Subcutaneous abdominal adipose tissue (tissue), 5 donors: ENCODE measurements at regions not wholly inside any gene's neighbourhood (a gene's known extent, or its start where the extent isn't known, plus 50 kb on each side); places are given as distances from the start of the nearest gene placed in this dataset.

Experiments
- H3K27ac ChIP-seq: one replicate; pipeline ENCODE4 v1.7.0; 2013; ENCODE audit warnings: low read depth, mild to moderate bottlenecking, inconsistent platforms, low read length, moderate library complexity
- H3K27me3 ChIP-seq, 5 donors: one replicate each; pipeline ENCODE4 v1.7.0; 2013; ENCODE audit warnings: low read length in 5 of 5, inconsistent platforms in 1 of 5; ENCODE audit not compliant: control insufficient read depth in 5 of 5, insufficient read depth in 4 of 5
- H3K36me3 ChIP-seq, 5 donors: one replicate each; pipeline ENCODE4 v1.7.0; 2013; ENCODE audit warnings: low read length in 5 of 5; ENCODE audit not compliant: control insufficient read depth in 5 of 5, insufficient read depth in 5 of 5
- H3K4me1 ChIP-seq, 5 donors: one replicate each; pipeline ENCODE4 v1.7.0; 2013; ENCODE audit warnings: low read length in 5 of 5, mild to moderate bottlenecking in 3 of 5, moderate library complexity in 1 of 5; ENCODE audit not compliant: control insufficient read depth in 5 of 5, insufficient read depth in 5 of 5
- H3K4me3 ChIP-seq, 5 donors: one replicate each; pipeline ENCODE4 v1.7.0; 2013; ENCODE audit warnings: low read length in 5 of 5, low read depth in 1 of 5
- H3K9ac ChIP-seq, 5 donors: one replicate each; pipeline ENCODE4 v1.7.0; 2013; ENCODE audit warnings: low read length in 5 of 5, mild to moderate bottlenecking in 4 of 5, moderate library complexity in 3 of 5
- H3K9me3 ChIP-seq, 5 donors: one replicate each; pipeline ENCODE4 v1.7.0; 2013; ENCODE audit warnings: low read length in 5 of 5; ENCODE audit not compliant: control insufficient read depth in 5 of 5
- donor health status: healthy.
- donor health status: healthy.
- donor health status: healthy.
- donor health status: healthy.
- donor health status: healthy.

DNA sequence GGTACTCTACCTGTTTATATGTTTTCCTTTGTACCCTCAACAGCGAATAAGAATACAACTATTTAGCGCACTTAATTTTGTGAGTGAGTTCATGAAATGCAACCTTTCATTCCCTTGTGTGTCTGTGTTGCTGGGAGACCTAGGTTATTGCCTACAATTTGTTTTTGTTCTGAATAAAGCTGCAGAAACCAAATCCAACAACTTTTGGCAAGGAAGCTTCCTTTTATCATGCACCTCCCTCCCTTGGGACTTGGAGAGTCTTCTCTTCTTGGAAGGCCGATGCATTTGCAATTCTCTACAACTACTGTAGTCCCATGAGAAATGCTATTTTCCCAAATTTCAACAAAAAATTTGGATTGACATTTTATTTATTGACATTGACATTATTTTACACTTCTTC, 1002.4 kb upstream of the CADM2 start:
- H3K4me3 ChIP-seq: no peak overlapping the region
- no peaks in the 10 kb centered on the region for H3K27me3 ChIP-seq
- no peak overlapping the region for H3K9ac ChIP-seq
- H3K27ac ChIP-seq: no peak overlapping the region
- no peaks in the 10 kb centered on the region for H3K36me3 ChIP-seq
- no peaks in the 10 kb centered on the region for H3K4me1 ChIP-seq
- no peaks in the 10 kb centered on the region for H3K9me3 ChIP-seq

- Histone ChIP-seq H3K9me3 (peaks cover 0 to 6% (median 0%) of the 10 kb centered on the region in 5 donors), H3K27ac (no peak overlapping the region), H3K36me3 (no peaks in the 10 kb centered on the region), H3K4me1 (no peaks in the 10 kb centered on the region), H3K9ac (no peak overlapping the region), H3K4me3 (no peak overlapping the region), H3K27me3 (no peaks in the 10 kb centered on the region)
Observed at GRCh38 chr3:83968356-83968755, 990.4 kb upstream of the CADM2 start.

- no peak overlapping the region for H3K4me3 ChIP-seq
Observed at GRCh38 chr3:83971666-83972065, 987.1 kb upstream of the CADM2 start.

DNA sequence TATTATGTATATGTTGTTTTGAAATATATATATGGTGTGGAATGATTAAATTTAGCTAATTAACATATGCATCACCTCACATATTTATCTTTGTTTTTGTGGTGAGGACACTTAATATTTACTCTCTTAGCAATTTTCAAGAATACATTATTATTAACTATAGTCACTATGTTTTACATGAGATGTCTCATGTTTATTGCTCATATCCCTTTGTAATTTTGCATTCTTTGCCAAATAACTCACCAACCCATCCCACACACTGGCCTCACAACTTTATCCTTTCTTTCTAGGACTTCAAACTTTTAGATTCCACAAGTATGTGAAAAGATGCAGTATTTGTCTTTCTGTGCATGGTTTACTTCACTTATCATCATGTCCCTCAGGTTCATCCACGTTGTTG, 950.2 kb upstream of the CADM2 start:
- H3K4me1 ChIP-seq: no peaks in the 10 kb centered on the region

More at GRCh38 chr3:83971666-83972065, 987.1 kb upstream of the CADM2 start:
- Histone ChIP-seq H3K9me3 (peaks cover 0 to 6% (median 0%) of the 10 kb centered on the region in 5 donors), H3K36me3 (no peaks in the 10 kb centered on the region), H3K9ac (no peak overlapping the region), H3K27me3 (no peaks in the 10 kb centered on the region), H3K4me1 (no peaks in the 10 kb centered on the region), H3K27ac (no peak overlapping the region)

DNA sequence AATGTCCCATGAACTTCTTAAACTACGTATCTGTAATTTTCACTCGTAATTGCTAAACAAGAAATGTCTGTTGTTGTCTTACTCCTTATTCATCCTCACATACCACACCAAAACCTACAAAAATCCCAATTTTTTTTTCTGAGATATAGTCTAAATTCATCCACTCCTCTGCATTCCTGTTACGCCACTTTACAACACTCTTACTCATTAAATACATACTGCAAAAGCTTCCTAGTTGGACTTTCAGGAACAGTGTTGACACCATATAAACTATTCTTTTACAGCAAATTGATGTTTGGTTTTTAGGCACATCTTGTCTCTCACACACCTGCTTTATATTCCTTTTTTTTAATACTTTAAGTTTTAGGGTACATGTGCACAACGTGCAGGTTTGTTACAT, 934.9 kb upstream of the CADM2 start:
- H3K4me1 ChIP-seq: no peaks in the 10 kb centered on the region
- no peak overlapping the region for H3K9ac ChIP-seq
- no peak overlapping the region for H3K4me3 ChIP-seq
- no peaks in the 10 kb centered on the region for H3K27me3 ChIP-seq
- no peaks in the 10 kb centered on the region for H3K9me3 ChIP-seq
- no peak overlapping the region for H3K27ac ChIP-seq
- no peaks in the 10 kb centered on the region for H3K36me3 ChIP-seq

More for the DNA sequence above, 950.2 kb upstream of the CADM2 start:
- H3K4me3 ChIP-seq: no peak overlapping the region
- no peak overlapping the region for H3K27ac ChIP-seq
- H3K9me3 ChIP-seq: peaks cover 0 to 5% (median 0%) of the 10 kb centered on the region in 5 donors
- no peak overlapping the region for H3K9ac ChIP-seq
- no peaks in the 10 kb centered on the region for H3K27me3 ChIP-seq
- H3K36me3 ChIP-seq: no peaks in the 10 kb centered on the region

DNA sequence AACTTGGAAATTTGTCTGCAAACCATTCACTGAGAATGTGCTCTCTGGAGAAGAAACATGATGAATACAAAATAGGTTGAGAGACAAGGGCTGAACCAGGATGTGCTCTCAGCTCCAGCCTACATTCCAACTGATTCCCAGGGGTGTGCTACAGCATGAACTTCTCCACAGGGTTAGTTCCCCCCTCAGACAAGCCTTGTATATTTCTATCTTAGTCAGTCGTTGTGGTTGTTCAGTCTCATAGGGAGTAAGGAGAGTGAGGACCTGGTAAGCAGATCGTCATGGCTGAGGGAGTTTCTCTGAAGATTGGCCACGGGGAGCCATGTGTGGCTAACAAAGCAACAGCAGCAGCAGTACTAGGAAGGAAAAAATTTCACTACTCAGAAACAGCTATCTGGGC, 919.7 kb upstream of the CADM2 start:
- Histone ChIP-seq H3K9ac (no peak overlapping the region), H3K4me1 (no peaks in the 10 kb centered on the region), H3K4me3 (no peak overlapping the region), H3K27me3 (no peaks in the 10 kb centered on the region), H3K27ac (no peak overlapping the region), H3K9me3 (peaks cover 0 to 7% (median 4%) of the 10 kb centered on the region in 5 donors), H3K36me3 (no peaks in the 10 kb centered on the region)

DNA sequence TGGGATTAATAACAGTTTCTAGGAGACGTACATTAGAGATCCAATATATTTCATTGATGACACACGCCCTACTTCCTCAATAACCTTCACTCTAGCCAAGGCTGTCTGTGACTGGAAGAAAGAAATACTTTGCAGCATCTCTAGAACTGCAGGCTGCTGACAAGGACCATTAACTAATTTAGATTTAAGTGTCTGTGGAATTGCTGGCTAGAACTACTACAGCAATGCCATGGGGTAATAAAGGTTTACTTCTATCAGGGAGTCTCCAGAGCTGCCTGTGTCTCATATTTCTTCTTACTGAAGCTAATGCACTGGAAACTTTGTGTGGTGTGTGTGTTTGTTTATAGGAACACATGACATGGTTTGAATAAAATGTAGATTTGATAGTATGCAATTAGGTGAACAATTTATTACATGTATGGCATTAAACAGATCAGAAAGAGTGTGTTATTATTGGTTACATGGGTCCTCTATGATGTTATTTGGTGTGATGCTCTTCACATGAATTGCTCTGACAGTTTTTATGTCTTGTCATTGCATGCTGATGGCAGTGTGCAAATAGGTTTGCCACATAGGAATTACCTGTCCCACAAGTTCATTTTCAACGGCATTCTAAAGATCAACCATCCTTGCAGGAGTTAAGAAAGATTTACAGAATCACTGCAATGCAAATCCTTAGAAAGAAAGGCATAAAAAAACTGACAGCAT, 916.2 kb upstream of the CADM2 start:
- H3K4me1 ChIP-seq: no peaks in the 10 kb centered on the region
- H3K4me3 ChIP-seq: no peak overlapping the region
- no peaks in the 10 kb centered on the region for H3K9me3 ChIP-seq
- H3K27me3 ChIP-seq: no peaks in the 10 kb centered on the region
- H3K27ac ChIP-seq: no peak overlapping the region
- no peak overlapping the region for H3K9ac ChIP-seq
- no peaks in the 10 kb centered on the region for H3K36me3 ChIP-seq

DNA sequence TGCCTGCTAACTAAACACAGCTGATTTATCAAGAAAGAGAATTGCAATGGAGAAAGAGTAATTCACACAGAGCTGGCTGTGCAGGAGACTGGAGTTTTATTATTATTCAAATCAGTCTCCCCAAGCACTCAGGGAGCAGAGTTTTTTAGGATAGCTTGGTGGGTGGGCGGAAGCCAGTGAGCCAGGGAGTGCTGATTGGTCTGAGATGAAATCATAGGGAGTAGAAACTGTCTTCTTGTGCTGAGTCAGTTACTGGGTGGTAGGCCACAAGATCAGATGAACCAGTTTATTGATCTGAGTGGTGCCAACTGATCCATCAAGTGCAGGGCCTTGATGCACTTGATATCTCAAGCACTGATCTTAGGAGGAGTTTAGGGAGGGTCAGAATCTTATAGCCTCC, 891.9 kb upstream of the CADM2 start:
- Histone ChIP-seq H3K27ac (no peak overlapping the region), H3K4me3 (no peak overlapping the region), H3K9ac (no peak overlapping the region), H3K9me3 (no peaks in the 10 kb centered on the region), H3K4me1 (no peaks in the 10 kb centered on the region), H3K36me3 (no peaks in the 10 kb centered on the region), H3K27me3 (no peaks in the 10 kb centered on the region)

DNA sequence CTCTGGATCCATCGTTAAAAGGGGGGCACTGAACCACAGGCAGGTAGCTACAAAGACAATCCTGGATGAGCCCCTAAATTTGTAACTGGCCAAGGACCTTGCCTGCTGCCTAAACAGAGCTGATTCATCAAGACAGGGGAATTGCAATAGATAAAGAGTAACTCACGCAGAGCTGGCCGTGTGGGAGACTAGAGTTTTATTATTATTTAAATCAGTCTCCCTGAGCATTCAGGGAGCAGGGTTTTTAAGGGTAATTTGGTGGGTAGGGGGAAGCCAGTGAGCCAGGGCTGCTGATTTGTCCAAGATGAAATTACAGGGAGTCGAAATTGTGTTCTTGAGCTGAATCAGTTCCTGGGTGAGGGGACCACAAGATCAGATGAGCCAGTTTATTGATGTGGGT, 885.1 kb upstream of the CADM2 start:
- peaks cover 0 to 3% (median 0%) of the 10 kb centered on the region in 5 donors for H3K9me3 ChIP-seq
- no peaks in the 10 kb centered on the region for H3K36me3 ChIP-seq
- H3K4me1 ChIP-seq: no peaks in the 10 kb centered on the region
- no peaks in the 10 kb centered on the region for H3K27me3 ChIP-seq
- no peak overlapping the region for H3K27ac ChIP-seq
- H3K9ac ChIP-seq: no peak overlapping the region
- H3K4me3 ChIP-seq: no peak overlapping the region

GRCh38 chr3:84074767-84075166, 884.0 kb upstream of the CADM2 start:
- Histone ChIP-seq H3K4me3 (no peak overlapping the region), H3K36me3 (no peaks in the 10 kb centered on the region), H3K9me3 (peaks cover 0 to 3% (median 0%) of the 10 kb centered on the region in 5 donors), H3K4me1 (no peaks in the 10 kb centered on the region), H3K27me3 (no peaks in the 10 kb centered on the region), H3K9ac (no peak overlapping the region), H3K27ac (no peak overlapping the region)
